Psoas muscle (tissue), 7 donors: ENCODE measurements at regions not wholly inside any gene's neighbourhood (a gene's known extent, or its start where the extent isn't known, plus 50 kb on each side); places are given as distances from the start of the nearest gene placed in this dataset.
A peak's percentile ranks its signal among the peaks of the same experiment; 100 is the strongest.
"Not testable (repeated sequence)": the region's sequence is repeated elsewhere in the genome, so short reads cannot be mapped to it uniquely, and the experiment has no call there.

Source experiments
- ATAC-seq, 4 donors: fragments of 200-7000 bp; cut with Tn5 transposase; one replicate each; pipeline ENCODE4 v1.9.1; 2020; ENCODE audit warnings: moderate library complexity in 3 of 4, mild to moderate bottlenecking in 2 of 4
- DNase-seq, 2 donors: peaks; one replicate each; pipeline ENCODE4 v3.0.0-alpha.2; 2020
- H3K27ac ChIP-seq: fragments of 200-600 bp; one replicate; pipeline ENCODE4 v1.8.0; 2022
- H3K27me3 ChIP-seq, 3 donors: fragments of 200-600 bp in 1 of 3; one replicate each; pipeline versions ENCODE4 v1.6.1 to v1.8.0; 2013 to 2022; ENCODE audit warnings: low read length in 2 of 3, mild to moderate bottlenecking in 2 of 3, moderate library complexity in 1 of 3; ENCODE audit not compliant: insufficient read depth in 3 of 3
- H3K36me3 ChIP-seq, 2 donors: fragments of 200-600 bp in 1 of 2; one replicate each; pipeline versions ENCODE4 v1.6.1 to v1.8.0; 2013 to 2022; ENCODE audit warnings: low read depth in 1 of 2, mild to moderate bottlenecking in 1 of 2, moderate library complexity in 1 of 2; ENCODE audit not compliant: insufficient read depth in 1 of 2
- H3K4me1 ChIP-seq: fragments of 200-600 bp; one replicate; pipeline ENCODE4 v1.8.0; 2022
- H3K4me3 ChIP-seq: fragments of 200-600 bp; one replicate; pipeline ENCODE4 v1.8.0; 2022; ENCODE audit warnings: mild to moderate bottlenecking
- H3K9me3 ChIP-seq: fragments of 200-600 bp; one replicate; pipeline ENCODE4 v1.8.0; 2022
- CTCF ChIP-seq: fragments of 200-600 bp; IDR thresholded peaks from one replicate; pipeline ENCODE4 v1.8.0; 2022; ENCODE audit warnings: antibody characterized with exemption
- WGBS, 3 donors: extraction: QIAGEN DNeasy Blood & Tissue Kit; methylation state at CpG; one replicate each; pipeline versions ENCODE4 v1.1.6 to v1.1.7; 2013; 5-methylcytosine and 5-hydroxymethylcytosine counted together
- intact Hi-C, 2 donors: fragments of 100-400 bp; cut with DNase I; formaldehyde crosslinking; loops; one replicate each; pipeline versions ENCODE4 v1.11.0 to v1.14.2; 2022
- donor health status: healthy with polysubstance abuse.
- donor health status: DM: no; HTN: no; CAD: no; lungs with moderate emphysema.
- donor health status: Bipolar disorder and iron deficiency.
- donor health status: healthy.
- donor health status: DM: yes; HTN: yes; CAD: no.
- donor health status: DM: no; HTN: no; CAD: no.
- donor health status: DM: yes; HTN: yes; CAD: no.

- peak overlapping the region; percentile 83 for H3K27ac ChIP-seq
Observed at GRCh38 chr19:29873801-29874575, 62.2 kb downstream of the CCNE1 start.

GRCh38 chr19:29875931-29876330, 64.1 kb downstream of the CCNE1 start:
- intact Hi-C loops = loop anchor here (5.0 to 10.0 kb wide), 3 partner anchors 66 to 271 kb away; partner anchors contain the start of genes POP4 (in 1 of the 2) and URI1 (in 1 of the 2)
- TF ChIP-seq CTCF = no peak
- Histone ChIP-seq H3K4me3 (no peak overlapping the region), H3K36me3 (no peaks in the 10 kb centered on the region), H3K27ac (peak overlapping the region; percentile 83), H3K27me3 (no peaks in the 10 kb centered on the region), H3K9me3 (no peaks in the 10 kb centered on the region), H3K4me1 (peaks cover 13% of the 10 kb centered on the region)
- ATAC-seq = no peak
- DNase-seq = no peak
- 89 to 95% (median 91%) methylated on average over 7 of the region's 7 CpGs for WGBS, 3 donors

More at GRCh38 chr19:29873801-29874575, 62.2 kb downstream of the CCNE1 start:
- no peaks in the 10 kb centered on the region for H3K27me3 ChIP-seq
- peaks cover 13% of the 10 kb centered on the region for H3K4me1 ChIP-seq
- ATAC-seq (peak in 1 of 4 donors; percentile 18), DNase-seq (no peak)
- H3K9me3 ChIP-seq = no peaks in the 10 kb centered on the region
- intact Hi-C loops = loop anchor here (1.0 to 10.0 kb wide), 5 partner anchors 114 to 269 kb away; partner anchors contain the start of gene POP4 (in 1 of the 2)
- no peak for TF ChIP-seq CTCF
- WGBS, 3 donors = 11 to 20% (median 15%) methylated on average over 39 to 40 of the region's 40 CpGs
- H3K4me3 ChIP-seq = peak overlapping the region; percentile 79
- H3K36me3 ChIP-seq = no peaks in the 10 kb centered on the region

GRCh38 chr19:29876414-29876813, 64.6 kb downstream of the CCNE1 start:
- intact Hi-C loops = loop anchor here (5.0 to 10.0 kb wide), 3 partner anchors 66 to 272 kb away; partner anchors contain the start of genes POP4 (in 1 of the 2) and URI1 (in 1 of the 2)
- Histone ChIP-seq H3K27me3 (no peaks in the 10 kb centered on the region), H3K9me3 (no peaks in the 10 kb centered on the region), H3K36me3 (no peaks in the 10 kb centered on the region), H3K4me1 (peaks cover 13% of the 10 kb centered on the region), H3K4me3 (no peak overlapping the region), H3K27ac (peak overlapping the region; percentile 36)
- ATAC-seq (no peak), DNase-seq (no peak)
- 59 to 69% (median 61%) methylated on average over 6 of the region's 6 CpGs for WGBS, 3 donors
- TF ChIP-seq CTCF = no peak

GRCh38 chr19:29876908-29877307, 65.1 kb downstream of the CCNE1 start:
- intact Hi-C loops = loop anchor here (5.0 to 10.0 kb wide), 3 partner anchors 65 to 272 kb away; partner anchors contain the start of genes POP4 (in 1 of the 2) and URI1 (in 1 of the 2)
- peaks cover 13% of the 10 kb centered on the region for H3K4me1 ChIP-seq
- DNase-seq, ATAC-seq, H3K27ac ChIP-seq, H3K27me3 ChIP-seq, H3K9me3 ChIP-seq, H3K36me3 ChIP-seq, H3K4me3 ChIP-seq: not testable (repeated sequence)
- WGBS, 3 donors = 78 to 88% (median 78%) methylated on average over 4 of the region's 4 CpGs

- Histone ChIP-seq H3K27ac (no peak overlapping the region), H3K4me3 (no peak overlapping the region), H3K27me3 (no peaks in the 10 kb centered on the region), H3K9me3 (no peaks in the 10 kb centered on the region), H3K36me3 (no peaks in the 10 kb centered on the region), H3K4me1 (peaks cover 9% of the 10 kb centered on the region)
- intact Hi-C loops = loop anchor here (5.0 to 10.0 kb wide), 3 partner anchors 63 to 274 kb away; partner anchors contain the start of genes POP4 (in 1 of the 2) and URI1 (in 1 of the 2)
- no peak for TF ChIP-seq CTCF
- ATAC-seq (peak; percentile 65 to 81 (median 73)), DNase-seq (peak in 1 of 2 donors; percentile 66)
- 61 to 68% (median 64%) methylated on average over 17 of the region's 17 CpGs for WGBS, 3 donors
Observed at GRCh38 chr19:29878973-29879654, 62.9 kb upstream of the URI1 start.
